Keratinocyte (primary cell): ENCODE measurements at regions not wholly inside any gene's neighbourhood (a gene's known extent, or its start where the extent isn't known, plus 50 kb on each side); places are given as distances from the start of the nearest gene placed in this dataset.

Experiments
- DNase-seq: peaks from one replicate; pipeline ENCODE4 v3.0.0-alpha.2; 2011; ENCODE audit warnings: low read depth, missing footprints, low spot score
- FAIRE-seq: peaks from 2 replicates; lab custom pipeline; 2011; peaks lifted over from hg19 to GRCh38; lab: Jason Lieb, UNC
- H2AFZ ChIP-seq: 2 replicates; pipeline ENCODE4 v1.6.0; 2012; ENCODE audit warnings: low read length, control low read depth, inconsistent platforms; ENCODE audit not compliant: control insufficient read depth
- H3K27ac ChIP-seq: 2 replicates; pipeline ENCODE4 v1.5.1; 2011; ENCODE audit warnings: low read length; ENCODE audit not compliant: control insufficient read depth, insufficient read depth
- H3K27me3 ChIP-seq: 3 replicates; pipeline ENCODE4 v1.6.0; 2011; ENCODE audit warnings: low read length; ENCODE audit not compliant: control insufficient read depth, insufficient read depth; ENCODE audit errors: extremely low read depth
- H3K36me3 ChIP-seq, 2 experiments: 2 replicates in 1 of 2; 3 replicates in 1 of 2; pipeline ENCODE4 v1.5.1; 2011; ENCODE audit warnings: low read length in 2 of 2, mild to moderate bottlenecking in 1 of 2; ENCODE audit not compliant: control insufficient read depth in 2 of 2, insufficient read depth in 2 of 2; ENCODE audit errors: extremely low read depth in 1 of 2
- H3K4me1 ChIP-seq: 3 replicates; pipeline ENCODE4 v1.5.1; 2011; ENCODE audit warnings: low read length; ENCODE audit not compliant: control insufficient read depth, insufficient read depth; ENCODE audit errors: extremely low read depth
- H3K4me2 ChIP-seq: 3 replicates; pipeline ENCODE4 v1.6.0; 2011; ENCODE audit warnings: low read depth, low read length; ENCODE audit not compliant: control insufficient read depth, insufficient read depth; ENCODE audit errors: extremely low read depth
- H3K4me3 ChIP-seq, 3 experiments: fragments of 200-600 bp in 1 of 3; sonication (generic) in 1 of 3; 2 replicates in 2 of 3; 3 replicates in 1 of 3; pipeline ENCODE4 v1.5.1; 2011 to 2016; ENCODE audit warnings: low read length in 3 of 3, mild to moderate bottlenecking in 3 of 3, control low read depth in 2 of 3, inconsistent platforms in 1 of 3, low read depth in 1 of 3, mixed read lengths in 1 of 3, mixed run types in 1 of 3, moderate library complexity in 1 of 3; ENCODE audit not compliant: control insufficient read depth in 2 of 3, insufficient read depth in 2 of 3; ENCODE audit errors: extremely low read depth in 1 of 3
- H3K79me2 ChIP-seq: 2 replicates; pipeline ENCODE4 v1.6.0; 2012; ENCODE audit warnings: low read length; ENCODE audit not compliant: control insufficient read depth, insufficient read depth
- H3K9ac ChIP-seq: 3 replicates; pipeline ENCODE4 v1.6.0; 2011; ENCODE audit warnings: low read length; ENCODE audit not compliant: control insufficient read depth, insufficient read depth; ENCODE audit errors: extremely low read depth
- H3K9me1 ChIP-seq: 3 replicates; pipeline ENCODE4 v1.6.0; 2011; ENCODE audit warnings: low read length; ENCODE audit not compliant: control insufficient read depth, insufficient read depth; ENCODE audit errors: extremely low read depth
- H3K9me3 ChIP-seq: 2 replicates; pipeline ENCODE4 v1.5.1; 2012; ENCODE audit warnings: low read depth, low read length; ENCODE audit not compliant: control insufficient read depth
- H4K20me1 ChIP-seq: 3 replicates; pipeline ENCODE4 v1.6.0; 2011; ENCODE audit warnings: low read length; ENCODE audit not compliant: control insufficient read depth, insufficient read depth; ENCODE audit errors: extremely low read depth
- EZH2 ChIP-seq: IDR thresholded peaks from one replicate; pipeline ENCODE4 v1.6.1; 2012; ENCODE audit warnings: inconsistent platforms, mild to moderate bottlenecking, low read length, moderate library complexity
- dilution Hi-C: fragments of 300-500 bp; cut with MboI; formaldehyde crosslinking; loops from one replicate; pipeline ENCODE4 v1.7.0; 2020; ENCODE audit warnings: low sequenced_read_pairs; ENCODE audit not compliant: extremely low pct_ligation_motif_present
- TF ChIP-seq, protein P1 (sequence below), 3 experiments: IDR thresholded peaks in 1 of 3; conservative IDR thresholded peaks in 1 of 3; optimal IDR thresholded peaks in 1 of 3; 2 replicates in 2 of 3; 3 replicates in 1 of 3; pipeline versions ENCODE3 to v1.5.1; 2011; ENCODE audit warnings: low read length in 3 of 3, mild to moderate bottlenecking in 3 of 3, moderate library complexity in 2 of 3, control low read depth in 1 of 3, inconsistent platforms in 1 of 3; ENCODE audit not compliant: insufficient read depth in 2 of 3; ENCODE audit errors: extremely low read depth in 1 of 3

GRCh38 chr3:8001712-8002111 lies 499.9 kb upstream of the LMCD1 start:
- Histone ChIP-seq H3K79me2 (no peaks in the 10 kb centered on the region), H3K4me2 (no peak overlapping the region), H3K27ac (no peak overlapping the region), H3K27me3 (no peaks in the 10 kb centered on the region), H4K20me1 (no peaks in the 10 kb centered on the region), H3K4me1 (no peaks in the 10 kb centered on the region), H3K9ac (no peak overlapping the region), H3K9me1 (no peaks in the 10 kb centered on the region), H3K9me3 (no peaks in the 10 kb centered on the region), H3K36me3 (no peaks in the 10 kb centered on the region), H2AFZ (no peak overlapping the region), H3K4me3 (no peak overlapping the region)
- FAIRE-seq, result no peak
- TF ChIP-seq, protein P1, sequence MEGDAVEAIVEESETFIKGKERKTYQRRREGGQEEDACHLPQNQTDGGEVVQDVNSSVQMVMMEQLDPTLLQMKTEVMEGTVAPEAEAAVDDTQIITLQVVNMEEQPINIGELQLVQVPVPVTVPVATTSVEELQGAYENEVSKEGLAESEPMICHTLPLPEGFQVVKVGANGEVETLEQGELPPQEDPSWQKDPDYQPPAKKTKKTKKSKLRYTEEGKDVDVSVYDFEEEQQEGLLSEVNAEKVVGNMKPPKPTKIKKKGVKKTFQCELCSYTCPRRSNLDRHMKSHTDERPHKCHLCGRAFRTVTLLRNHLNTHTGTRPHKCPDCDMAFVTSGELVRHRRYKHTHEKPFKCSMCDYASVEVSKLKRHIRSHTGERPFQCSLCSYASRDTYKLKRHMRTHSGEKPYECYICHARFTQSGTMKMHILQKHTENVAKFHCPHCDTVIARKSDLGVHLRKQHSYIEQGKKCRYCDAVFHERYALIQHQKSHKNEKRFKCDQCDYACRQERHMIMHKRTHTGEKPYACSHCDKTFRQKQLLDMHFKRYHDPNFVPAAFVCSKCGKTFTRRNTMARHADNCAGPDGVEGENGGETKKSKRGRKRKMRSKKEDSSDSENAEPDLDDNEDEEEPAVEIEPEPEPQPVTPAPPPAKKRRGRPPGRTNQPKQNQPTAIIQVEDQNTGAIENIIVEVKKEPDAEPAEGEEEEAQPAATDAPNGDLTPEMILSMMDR (optimal IDR thresholded peaks at IDR 0.05 in 1 of 3, IDR thresholded peaks at IDR 0.05 in 1 of 3, conservative IDR thresholded peaks at IDR 0.05 in 1 of 3; ENCODE audit: extremely low read depth in 1 of 3, insufficient read depth in 2 of 3, low read length in 3 of 3), result no peak
- TF ChIP-seq EZH2, result no peak
- DNase-seq, result no peak
- dilution Hi-C loops, result no loop called here

- no peaks in the 10 kb centered on the region for H3K27me3 ChIP-seq
- H3K4me1 ChIP-seq, result no peaks in the 10 kb centered on the region
- no peaks in the 10 kb centered on the region for H3K9me3 ChIP-seq
- no peak overlapping the region for H3K4me2 ChIP-seq
- TF ChIP-seq, protein P1 (optimal IDR thresholded peaks at IDR 0.05 in 1 of 3, IDR thresholded peaks at IDR 0.05 in 1 of 3, conservative IDR thresholded peaks at IDR 0.05 in 1 of 3; ENCODE audit: extremely low read depth in 1 of 3, insufficient read depth in 2 of 3, low read length in 3 of 3), result no peak
- TF ChIP-seq EZH2, result no peak
- H3K9me1 ChIP-seq, result no peaks in the 10 kb centered on the region
- dilution Hi-C loops, result no loop called here
- H3K36me3 ChIP-seq, result no peaks in the 10 kb centered on the region
- H3K79me2 ChIP-seq, result no peaks in the 10 kb centered on the region
- H4K20me1 ChIP-seq, result no peaks in the 10 kb centered on the region
- no peak overlapping the region for H3K4me3 ChIP-seq
- no peak overlapping the region for H2AFZ ChIP-seq
- no peak overlapping the region for H3K27ac ChIP-seq
- FAIRE-seq (no peak), DNase-seq (no peak)
- H3K9ac ChIP-seq, result no peak overlapping the region
Measured at GRCh38 chr3:8011902-8012301, 489.7 kb upstream of the LMCD1 start.
